ENCODE measurements at regions not wholly inside any gene's neighbourhood (a gene's known extent, or its start where the extent isn't known, plus 50 kb on each side); places are given as distances from the start of the nearest gene placed in this dataset.

GRCh38 chr1:29516063-29516820 is 279.9 kb downstream of the PTPRU start:
- TF ChIP-seq SP1 (IDR thresholded peaks at IDR 0.05) (no peak), ELF4 (IDR thresholded peaks at IDR 0.05) (no peak), CTBP1 (IDR thresholded peaks at IDR 0.05; ENCODE audit: borderline replicate concordance) (no peak), FOXM1 (IDR thresholded peaks at IDR 0.05; ENCODE audit: borderline replicate concordance) (no peak), LEF1 (IDR thresholded peaks at IDR 0.05; ENCODE audit: borderline replicate concordance) (no peak)
